T-cell (primary cell): ENCODE measurements at regions not wholly inside any gene's neighbourhood (a gene's known extent, or its start where the extent isn't known, plus 50 kb on each side); places are given as distances from the start of the nearest gene placed in this dataset.

Source experiments
- ATAC-seq, 4 experiments: fragments of 200-7000 bp in 3 of 4; fragments of 150-1000 bp in 1 of 4; cut with Tn5 transposase; replicated peaks in 1 of 4; 1 replicate in 3 of 4; 2 replicates in 1 of 4; pipeline ENCODE4 v1.10.0; 2021; ENCODE audit warnings: moderate library complexity in 3 of 4, mild to moderate bottlenecking in 2 of 4, moderate number of reproducible peaks in 1 of 4
- CTCF ChIA-PET, 2 donors: fragments of 300-600 bp; sonication (Branson Sonifier 250); formaldehyde crosslinking; loops; one replicate each; lab custom pipeline; 2022; ENCODE audit warnings: antibody characterized with exemption in 2 of 2; lab: Charles Lee
- POLR2A ChIA-PET, 2 donors: fragments of 300-600 bp; sonication (Branson Sonifier 250); formaldehyde crosslinking; loops; one replicate each; lab custom pipeline; 2022; ENCODE audit warnings: antibody characterized with exemption in 2 of 2; lab: Charles Lee
- DNase-seq, 35 experiments: peaks; one replicate each; pipeline versions ENCODE4 v3.0.0 to v3.0.0-alpha.2; 2013 to 2023
- H3K27ac ChIP-seq: one replicate; pipeline ENCODE4 v1.5.1; 2013; ENCODE audit warnings: low read length
- H3K27me3 ChIP-seq, 2 experiments: replicated peaks in 1 of 2; 1 replicate in 1 of 2; 2 replicates in 1 of 2; pipeline versions ENCODE4 v1.6.1 to v1.7.0; 2013; ENCODE audit warnings: low read length in 1 of 2, mixed read lengths in 1 of 2; ENCODE audit not compliant: control insufficient read depth in 2 of 2, insufficient read depth in 2 of 2; ENCODE audit errors: extremely low read depth in 1 of 2
- H3K36me3 ChIP-seq, 2 donors: 1 replicate in 1 of 2; 2 replicates in 1 of 2; pipeline versions ENCODE4 v1.6.1 to v1.7.0; 2013; ENCODE audit warnings: low read length in 1 of 2; ENCODE audit not compliant: control insufficient read depth in 2 of 2, insufficient read depth in 1 of 2; ENCODE audit errors: extremely low read depth in 1 of 2
- H3K4me1 ChIP-seq, 2 experiments: 1 replicate in 1 of 2; 2 replicates in 1 of 2; pipeline versions ENCODE4 v1.6.1 to v1.7.0; 2013; ENCODE audit warnings: low read length in 2 of 2, mixed read lengths in 1 of 2; ENCODE audit not compliant: insufficient read depth in 2 of 2, control insufficient read depth in 1 of 2; ENCODE audit errors: extremely low read depth in 1 of 2
- H3K4me3 ChIP-seq, 2 donors: 1 replicate in 1 of 2; 2 replicates in 1 of 2; pipeline versions ENCODE4 v1.5.1 to v1.7.0; 2013; ENCODE audit warnings: mild to moderate bottlenecking in 2 of 2, low read length in 1 of 2, moderate library complexity in 1 of 2; ENCODE audit not compliant: control insufficient read depth in 1 of 2; ENCODE audit errors: extremely low read depth in 1 of 2
- H3K9me3 ChIP-seq: 2 replicates; pipeline ENCODE4 v1.7.0; 2013
- H3K27ac Mint-ChIP-seq, 2 donors: one replicate each; pipeline ENCODE4 v1.8.0; 2020 to 2021; ENCODE audit warnings: mild to moderate bottlenecking in 2 of 2, mixed read lengths in 2 of 2
- H3K27me3 Mint-ChIP-seq, 2 donors: one replicate each; pipeline ENCODE4 v1.8.0; 2021 to 2022; ENCODE audit warnings: mixed read lengths in 2 of 2
- H3K36me3 Mint-ChIP-seq: one replicate; pipeline ENCODE4 v1.8.0; 2021; ENCODE audit warnings: mixed read lengths
- H3K4me1 Mint-ChIP-seq, 3 donors: one replicate each; pipeline ENCODE4 v1.8.0; 2020 to 2022; ENCODE audit warnings: mixed read lengths in 3 of 3, mild to moderate bottlenecking in 1 of 3
- H3K4me3 Mint-ChIP-seq, 3 donors: one replicate each; pipeline ENCODE4 v1.8.0; 2020 to 2022; ENCODE audit warnings: mild to moderate bottlenecking in 3 of 3, mixed read lengths in 3 of 3, moderate library complexity in 3 of 3
- H3K9me3 Mint-ChIP-seq, 3 donors: one replicate each; pipeline ENCODE4 v1.8.0; 2020 to 2022; ENCODE audit warnings: mixed read lengths in 3 of 3
- WGBS: methylation state at CpG from one replicate; pipeline ENCODE4 v1.1.5; 2013; ENCODE audit warnings: missing lambda C conversion rate; ENCODE audit not compliant: insufficient coverage; 5-methylcytosine and 5-hydroxymethylcytosine counted together

DNA sequence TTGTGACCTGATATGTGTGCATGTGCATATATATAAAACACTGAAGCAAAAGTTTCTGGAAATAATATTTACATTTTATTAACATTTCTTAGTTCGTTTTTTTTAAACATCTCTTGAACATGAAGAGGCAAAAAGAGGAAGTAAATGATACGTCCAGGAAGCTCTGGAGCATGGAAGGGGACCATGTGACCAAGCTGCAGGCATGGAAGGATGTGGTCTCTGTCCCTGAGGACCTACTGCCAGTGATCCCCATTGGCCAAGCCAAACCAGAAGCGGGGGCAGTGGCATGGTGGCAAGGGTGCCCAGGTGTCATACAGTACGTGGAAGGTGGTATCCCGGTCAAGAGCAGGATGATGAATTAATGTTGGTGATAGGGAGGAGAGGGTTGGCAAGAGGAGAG is 268.3 kb upstream of the PROX1 start:
- no peaks in the 10 kb centered on the region for H3K36me3 ChIP-seq
- peaks cover 0 to 4% of the 10 kb centered on the region in 2 experiments for H3K27me3 ChIP-seq
- Mint-ChIP-seq H3K27me3 (peaks cover 0 to 6% of the 10 kb centered on the region in 2 donors), H3K4me3 (no peak overlapping the region), H3K36me3 (no peaks in the 10 kb centered on the region), H3K9me3 (peaks cover 11 to 18% (median 12%) of the 10 kb centered on the region in 3 donors), H3K4me1 (peaks cover 0 to 5% (median 0%) of the 10 kb centered on the region in 3 donors), H3K27ac (no peak overlapping the region)
- CTCF ChIA-PET, result no interaction called here
- ATAC-seq (no peak), DNase-seq (no peak)
- H3K9me3 ChIP-seq, result no peaks in the 10 kb centered on the region
- POLR2A ChIA-PET, result no interaction called here
- no peak overlapping the region for H3K27ac ChIP-seq
- WGBS, result 34% methylated on average over 2 of the region's 5 CpGs
- H3K4me3 ChIP-seq, result no peak overlapping the region
- H3K4me1 ChIP-seq, result no peaks in the 10 kb centered on the region

DNA sequence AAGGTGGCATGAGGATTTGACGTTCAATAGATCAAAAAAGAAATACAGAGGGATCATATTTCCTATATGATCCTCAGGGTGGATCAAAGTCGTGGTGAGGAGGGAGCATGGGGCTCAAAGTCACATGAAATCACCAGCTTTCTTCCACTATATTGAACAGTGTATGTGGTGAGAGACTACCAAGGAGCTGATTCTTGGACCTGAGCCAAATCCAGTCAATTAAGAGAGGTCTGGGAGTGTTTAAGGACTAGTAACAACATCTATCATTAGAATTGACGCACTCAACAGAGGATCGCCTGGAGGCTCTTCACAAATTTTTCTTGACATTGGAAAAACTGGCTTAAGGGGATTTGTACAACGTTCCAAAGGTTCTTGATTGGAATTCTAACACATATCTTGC is 267.7 kb upstream of the PROX1 start:
- H3K36me3 Mint-ChIP-seq, result no peaks in the 10 kb centered on the region
- 40% methylated on average over 1 of the region's 5 CpGs for WGBS
- H3K36me3 ChIP-seq, result no peaks in the 10 kb centered on the region

DNA sequence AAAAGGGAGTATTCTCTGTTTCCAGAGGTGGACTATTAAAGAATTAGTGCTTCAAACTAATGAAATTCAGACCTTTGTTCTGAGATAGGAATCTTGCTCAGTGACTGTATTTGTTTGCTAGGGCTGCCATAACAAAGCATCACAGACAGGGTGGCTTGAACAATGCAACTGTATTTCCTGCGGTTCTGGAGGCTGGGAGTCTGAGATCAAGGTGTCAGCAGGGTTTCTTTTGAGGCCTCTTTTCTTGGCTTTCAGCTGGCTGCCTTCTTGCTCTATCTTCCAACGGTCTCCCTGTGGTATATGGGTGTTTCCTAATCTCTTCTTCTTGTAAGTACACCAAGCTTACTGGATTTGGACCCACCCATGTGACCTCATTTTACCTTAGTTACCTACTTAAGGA is 264.6 kb upstream of the PROX1 start:
- Histone ChIP-seq H3K9me3 (no peaks in the 10 kb centered on the region), H3K4me3 (no peak overlapping the region), H3K4me1 (no peaks in the 10 kb centered on the region), H3K27me3 (no peaks in the 10 kb centered on the region), H3K36me3 (no peaks in the 10 kb centered on the region), H3K27ac (no peak overlapping the region)
- no peaks in the 10 kb centered on the region for H3K36me3 Mint-ChIP-seq
- CTCF ChIA-PET, result no interaction called here
- no peak for ATAC-seq
- no peak overlapping the region for H3K4me3 Mint-ChIP-seq
- WGBS, result no CpG with 5 or more reads among the region's 2 CpGs
- peaks cover 3 to 12% (median 11%) of the 10 kb centered on the region in 3 donors for H3K9me3 Mint-ChIP-seq
- no peak for DNase-seq
- H3K27me3 Mint-ChIP-seq, result no peaks in the 10 kb centered on the region
- no peak overlapping the region for H3K27ac Mint-ChIP-seq
- POLR2A ChIA-PET, result no interaction called here
- peaks cover 0 to 2% (median 0%) of the 10 kb centered on the region in 3 donors for H3K4me1 Mint-ChIP-seq

More for the DNA sequence above, 267.7 kb upstream of the PROX1 start:
- DNase-seq, result no peak
- Histone ChIP-seq H3K27ac (no peak overlapping the region), H3K27me3 (no peaks in the 10 kb centered on the region), H3K9me3 (no peaks in the 10 kb centered on the region), H3K4me3 (no peak overlapping the region), H3K4me1 (no peaks in the 10 kb centered on the region)
- ChIA-PET POLR2A (no interaction called here), CTCF (no interaction called here)
- Mint-ChIP-seq H3K4me1 (no peaks in the 10 kb centered on the region), H3K9me3 (peaks cover 9 to 18% (median 12%) of the 10 kb centered on the region in 3 donors), H3K27ac (no peak overlapping the region), H3K27me3 (peaks cover 0 to 4% of the 10 kb centered on the region in 2 donors), H3K4me3 (no peak overlapping the region)
- ATAC-seq, result no peak

DNA sequence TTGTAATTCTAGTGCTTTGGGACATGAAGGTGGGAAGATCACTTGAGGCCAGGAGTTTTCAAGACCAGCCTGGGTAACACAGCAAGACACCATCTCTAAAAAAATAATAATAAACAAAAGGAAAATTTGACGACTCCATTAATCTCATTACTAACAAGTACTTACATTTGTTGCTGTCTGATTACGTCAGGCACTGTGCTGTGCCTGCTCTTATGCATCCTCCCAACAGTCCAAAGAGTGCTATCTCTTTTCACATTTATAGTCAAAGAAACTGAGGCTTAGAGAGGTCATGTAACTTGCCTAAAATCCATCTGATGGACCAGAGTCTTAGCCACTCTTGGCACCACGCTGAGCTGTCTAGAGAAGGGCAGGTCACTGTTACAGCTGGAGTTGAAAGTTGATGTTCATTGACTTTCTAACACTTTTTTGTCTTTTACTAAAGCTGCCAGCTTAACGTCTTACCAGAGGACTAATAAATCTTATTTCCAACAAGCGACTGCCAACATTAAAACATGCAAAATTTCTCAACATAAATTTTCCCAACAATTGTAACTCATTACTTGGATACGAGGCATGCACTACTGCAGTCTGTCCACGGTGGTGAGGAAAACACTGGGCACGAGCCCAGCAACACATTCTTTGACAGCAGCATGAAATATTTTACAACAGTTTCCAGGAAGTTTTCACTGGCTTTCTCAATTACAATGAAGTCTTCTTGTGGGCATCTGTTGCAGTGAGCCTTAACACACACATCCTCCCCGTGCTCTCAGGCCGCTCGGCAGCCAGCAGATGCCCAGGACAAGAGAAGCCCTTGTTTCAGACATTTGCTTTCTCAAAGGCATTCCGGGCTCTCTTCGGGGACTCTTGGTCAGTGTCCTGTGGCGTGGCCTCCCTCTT is 262.9 kb upstream of the PROX1 start:
- ATAC-seq (no peak), DNase-seq (no peak)
- Histone ChIP-seq H3K9me3 (no peaks in the 10 kb centered on the region), H3K4me3 (no peak overlapping the region), H3K27me3 (no peaks in the 10 kb centered on the region), H3K27ac (no peak overlapping the region), H3K36me3 (no peaks in the 10 kb centered on the region), H3K4me1 (no peaks in the 10 kb centered on the region)
- Mint-ChIP-seq H3K4me3 (no peak overlapping the region), H3K36me3 (no peaks in the 10 kb centered on the region), H3K27me3 (no peaks in the 10 kb centered on the region), H3K9me3 (peaks cover 3 to 14% (median 12%) of the 10 kb centered on the region in 3 donors), H3K4me1 (peaks cover 0 to 2% (median 0%) of the 10 kb centered on the region in 3 donors), H3K27ac (no peak overlapping the region)
- 26% methylated on average over 10 of the region's 14 CpGs for WGBS
- POLR2A ChIA-PET, result no interaction called here
- CTCF ChIA-PET, result interaction anchor here in 1 of 2 donors (0.6 kb wide), 1 partner anchor 398 kb away, joined by 4 read pairs; no protein-coding TSS in a partner anchor

DNA sequence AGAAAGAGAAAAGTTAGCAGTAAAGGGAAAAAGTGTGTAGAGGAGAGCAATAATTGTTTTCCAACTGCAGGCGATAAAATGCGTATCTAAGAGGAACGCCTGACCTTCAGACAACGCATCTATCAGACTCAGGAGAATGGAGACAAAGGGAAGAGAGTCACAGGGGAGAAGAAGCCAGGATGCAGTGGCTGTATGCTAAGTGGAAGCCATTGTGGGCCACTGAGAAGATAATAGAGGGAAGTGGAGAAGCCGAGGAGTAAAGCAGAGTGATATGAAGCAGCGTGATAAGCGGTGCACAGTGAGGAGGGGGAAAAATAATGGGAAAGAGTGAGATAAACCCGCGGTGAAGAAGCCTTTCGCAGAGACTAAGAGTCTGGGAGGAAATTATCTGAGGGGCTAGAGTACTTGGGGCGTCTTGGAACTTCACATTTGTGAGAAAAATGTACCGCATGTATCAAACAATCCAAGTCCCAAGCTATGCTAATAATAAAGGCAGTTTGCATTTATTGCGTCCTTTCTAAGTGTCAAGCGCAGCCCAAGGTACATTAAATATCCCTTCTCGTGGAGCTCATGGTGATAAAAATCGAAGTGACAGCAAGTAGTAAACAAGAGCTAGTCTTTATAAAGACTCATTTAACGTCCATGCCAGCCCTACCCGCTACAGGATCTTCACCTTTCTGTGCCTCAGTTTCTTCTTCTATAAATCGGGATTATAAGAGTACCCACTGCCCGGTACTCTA is 259.8 kb upstream of the PROX1 start:
- no peaks in the 10 kb centered on the region for H3K9me3 ChIP-seq
- H3K4me1 Mint-ChIP-seq, result peaks cover 0 to 2% (median 0%) of the 10 kb centered on the region in 3 donors
- H3K27ac Mint-ChIP-seq, result no peak overlapping the region
- POLR2A ChIA-PET, result interaction anchor here in 1 of 2 donors (0.7 kb wide), 1 partner anchor 11 kb away, joined by 3 read pairs; no protein-coding TSS in a partner anchor
- ATAC-seq (no peak), DNase-seq (no peak)
- H3K4me3 Mint-ChIP-seq, result no peak overlapping the region
- no peak overlapping the region for H3K27ac ChIP-seq
- peaks cover 0 to 15% (median 11%) of the 10 kb centered on the region in 3 donors for H3K9me3 Mint-ChIP-seq
- H3K4me1 ChIP-seq, result no peaks in the 10 kb centered on the region
- H3K27me3 ChIP-seq, result no peaks in the 10 kb centered on the region
- CTCF ChIA-PET, result no interaction called here
- WGBS, result 85% methylated on average over 13 of the region's 20 CpGs
- no peaks in the 10 kb centered on the region for H3K27me3 Mint-ChIP-seq
- no peaks in the 10 kb centered on the region for H3K36me3 ChIP-seq
- no peaks in the 10 kb centered on the region for H3K36me3 Mint-ChIP-seq
- H3K4me3 ChIP-seq, result no peak overlapping the region
